Fibroblast of lung (primary cell): ENCODE measurements at regions not wholly inside any gene's neighbourhood (a gene's known extent, or its start where the extent isn't known, plus 50 kb on each side); places are given as distances from the start of the nearest gene placed in this dataset.

Experiments
- DNase-seq, 2 donors: peaks; one replicate each; pipeline versions ENCODE4 v3.0.0 to v3.0.0-alpha.2; 2010; ENCODE audit warnings: low read depth in 2 of 2
- H2AFZ ChIP-seq: 2 replicates; pipeline ENCODE4 v1.5.1; 2012; ENCODE audit warnings: low read length, control low read depth, inconsistent platforms
- H3K27ac ChIP-seq: 2 replicates; pipeline ENCODE4 v1.5.1; 2011; ENCODE audit warnings: low read length, control low read depth; ENCODE audit not compliant: insufficient read depth
- H3K27me3 ChIP-seq: 2 replicates; pipeline ENCODE4 v1.5.1; 2011; ENCODE audit warnings: mild to moderate bottlenecking, low read length; ENCODE audit not compliant: control insufficient read depth, insufficient read depth
- H3K36me3 ChIP-seq: 2 replicates; pipeline ENCODE4 v1.5.1; 2011; ENCODE audit warnings: low read length; ENCODE audit not compliant: control insufficient read depth, insufficient read depth
- H3K4me1 ChIP-seq: 2 replicates; pipeline ENCODE4 v1.5.1; 2011; ENCODE audit warnings: low read length; ENCODE audit not compliant: control insufficient read depth, insufficient read depth; ENCODE audit errors: extremely low read depth
- H3K4me2 ChIP-seq: 2 replicates; pipeline ENCODE4 v1.5.1; 2011; ENCODE audit warnings: low read length, control low read depth; ENCODE audit not compliant: insufficient read depth; ENCODE audit errors: extremely low read depth
- H3K4me3 ChIP-seq, 4 experiments: fragments of 200-600 bp in 1 of 4; sonication (generic) in 1 of 4; replicated peaks in 1 of 4; 2 replicates each; pipeline ENCODE4 v1.5.1; 2011 to 2016; ENCODE audit warnings: low read length in 4 of 4, low read depth in 3 of 4, mild to moderate bottlenecking in 3 of 4, control low read depth in 2 of 4, inconsistent platforms in 1 of 4, mixed read lengths in 1 of 4; ENCODE audit not compliant: insufficient read depth in 1 of 4; ENCODE audit errors: control extremely low read depth in 1 of 4
- H3K79me2 ChIP-seq: 2 replicates; pipeline ENCODE4 v1.5.1; 2012; ENCODE audit warnings: mild to moderate bottlenecking, low read length, inconsistent platforms; ENCODE audit not compliant: control insufficient read depth, insufficient read depth
- H3K9ac ChIP-seq: 2 replicates; pipeline ENCODE4 v1.5.1; 2011; ENCODE audit warnings: mild to moderate bottlenecking, low read length, control low read depth; ENCODE audit not compliant: insufficient read depth
- H3K9me3 ChIP-seq: 2 replicates; pipeline ENCODE4 v1.5.1; 2012; ENCODE audit warnings: low read depth, low read length; ENCODE audit not compliant: control insufficient read depth, insufficient read depth
- H4K20me1 ChIP-seq: 2 replicates; pipeline ENCODE4 v1.5.1; 2011; ENCODE audit warnings: low read length; ENCODE audit not compliant: control insufficient read depth, insufficient read depth; ENCODE audit errors: extremely low read depth
- CTCF ChIP-seq, 2 donors: IDR thresholded peaks in 1 of 2; conservative IDR thresholded peaks in 1 of 2; 1 replicate in 1 of 2; 2 replicates in 1 of 2; pipeline ENCODE4 v1.5.1; 2011 to 2012; ENCODE audit warnings: low read length in 2 of 2, control low read depth in 1 of 2, inconsistent platforms in 1 of 2, low read depth in 1 of 2, mild to moderate bottlenecking in 1 of 2
- EZH2 ChIP-seq: IDR thresholded peaks from 2 replicates; pipeline ENCODE4 v1.5.1; 2012; ENCODE audit warnings: low read length, control low read depth, mild to moderate bottlenecking; ENCODE audit errors: missing control alignments

DNA sequence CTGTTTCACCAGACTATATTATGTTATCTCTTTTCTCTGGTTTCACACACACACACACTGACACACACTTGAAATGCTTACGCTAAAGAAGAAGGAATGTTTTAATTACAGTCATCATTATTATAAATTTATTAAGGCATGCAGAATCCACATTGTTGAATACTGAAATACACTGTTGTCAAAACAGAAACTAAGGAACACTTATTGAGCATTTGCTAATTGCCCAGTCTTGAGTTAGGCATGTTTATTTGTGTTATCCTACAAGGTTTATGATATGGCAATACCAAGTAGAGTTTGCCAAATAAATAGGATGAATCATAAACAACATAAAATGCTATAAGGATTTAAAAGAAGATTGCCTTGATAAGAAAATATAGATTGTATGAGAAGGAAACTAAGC lies 917.0 kb upstream of the PIK3C3 start:
- Histone ChIP-seq H3K4me1 (no peaks in the 10 kb centered on the region), H3K9me3 (no peaks in the 10 kb centered on the region), H2AFZ (no peak overlapping the region), H3K27me3 (no peaks in the 10 kb centered on the region), H3K4me3 (no peak overlapping the region), H3K79me2 (no peaks in the 10 kb centered on the region), H3K9ac (no peak overlapping the region), H3K4me2 (no peak overlapping the region), H4K20me1 (no peaks in the 10 kb centered on the region), H3K36me3 (no peaks in the 10 kb centered on the region), H3K27ac (no peak overlapping the region)
- peak in 1 of 2 donors; percentile 52 for DNase-seq
- no peak for TF ChIP-seq EZH2
- TF ChIP-seq CTCF (conservative IDR thresholded peaks at IDR 0.05 in 1 of 2, IDR thresholded peaks at IDR 0.05 in 1 of 2; ENCODE audit: low read depth in 1 of 2, low read length in 2 of 2) = no peak

- no peaks in the 10 kb centered on the region for H3K79me2 ChIP-seq
- DNase-seq = no peak
- no peaks in the 10 kb centered on the region for H3K36me3 ChIP-seq
- no peak overlapping the region for H3K4me2 ChIP-seq
- H3K27ac ChIP-seq = no peak overlapping the region
- no peak overlapping the region for H3K4me3 ChIP-seq
- H3K9me3 ChIP-seq = no peaks in the 10 kb centered on the region
- H4K20me1 ChIP-seq = no peaks in the 10 kb centered on the region
- no peak overlapping the region for H3K9ac ChIP-seq
- no peaks in the 10 kb centered on the region for H3K4me1 ChIP-seq
- TF ChIP-seq CTCF (conservative IDR thresholded peaks at IDR 0.05 in 1 of 2, IDR thresholded peaks at IDR 0.05 in 1 of 2; ENCODE audit: low read depth in 1 of 2, low read length in 2 of 2) = no peak
- no peak for TF ChIP-seq EZH2
- H3K27me3 ChIP-seq = no peaks in the 10 kb centered on the region
- H2AFZ ChIP-seq = no peak overlapping the region
Observed at GRCh38 chr18:41036346-41036745, 918.7 kb upstream of the PIK3C3 start.

- no peak for TF ChIP-seq EZH2
- TF ChIP-seq CTCF (conservative IDR thresholded peaks at IDR 0.05 in 1 of 2, IDR thresholded peaks at IDR 0.05 in 1 of 2; ENCODE audit: low read depth in 1 of 2, low read length in 2 of 2) = no peak
- no peak overlapping the region for H3K4me3 ChIP-seq
- DNase-seq = no peak
- no peaks in the 10 kb centered on the region for H3K27me3 ChIP-seq
- H3K9ac ChIP-seq = no peak overlapping the region
- no peaks in the 10 kb centered on the region for H3K4me1 ChIP-seq
- no peaks in the 10 kb centered on the region for H4K20me1 ChIP-seq
- no peaks in the 10 kb centered on the region for H3K36me3 ChIP-seq
- no peaks in the 10 kb centered on the region for H3K9me3 ChIP-seq
- no peak overlapping the region for H3K27ac ChIP-seq
- no peak overlapping the region for H2AFZ ChIP-seq
- no peak overlapping the region for H3K4me2 ChIP-seq
- no peaks in the 10 kb centered on the region for H3K79me2 ChIP-seq
Observed at GRCh38 chr18:41034413-41034812, 920.6 kb upstream of the PIK3C3 start.
